ENCODE measurements at regions not wholly inside any gene's neighbourhood (a gene's known extent, or its start where the extent isn't known, plus 50 kb on each side); places are given as distances from the start of the nearest gene placed in this dataset.

DNA sequence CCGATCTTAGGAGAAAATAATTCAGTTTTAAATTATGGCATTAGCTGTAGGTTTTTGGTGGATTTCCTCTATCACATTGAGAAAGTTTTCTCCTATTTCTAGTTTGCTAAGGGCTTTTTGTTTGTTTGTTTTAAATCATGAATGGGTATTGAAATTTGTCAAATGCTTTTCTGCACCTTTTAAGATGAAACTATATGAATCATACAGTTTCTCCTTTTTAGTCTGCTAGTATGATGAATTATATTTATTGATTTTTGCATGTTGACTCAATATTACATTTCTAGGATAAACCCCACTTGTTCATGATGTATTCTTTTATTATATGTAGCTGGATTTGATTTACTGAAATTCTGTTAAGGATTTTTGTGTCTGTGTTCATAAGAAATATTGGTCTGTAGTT lies 70.3 kb upstream of the PIP4K2A start:
- TF ChIP-seq, protein P1, sequence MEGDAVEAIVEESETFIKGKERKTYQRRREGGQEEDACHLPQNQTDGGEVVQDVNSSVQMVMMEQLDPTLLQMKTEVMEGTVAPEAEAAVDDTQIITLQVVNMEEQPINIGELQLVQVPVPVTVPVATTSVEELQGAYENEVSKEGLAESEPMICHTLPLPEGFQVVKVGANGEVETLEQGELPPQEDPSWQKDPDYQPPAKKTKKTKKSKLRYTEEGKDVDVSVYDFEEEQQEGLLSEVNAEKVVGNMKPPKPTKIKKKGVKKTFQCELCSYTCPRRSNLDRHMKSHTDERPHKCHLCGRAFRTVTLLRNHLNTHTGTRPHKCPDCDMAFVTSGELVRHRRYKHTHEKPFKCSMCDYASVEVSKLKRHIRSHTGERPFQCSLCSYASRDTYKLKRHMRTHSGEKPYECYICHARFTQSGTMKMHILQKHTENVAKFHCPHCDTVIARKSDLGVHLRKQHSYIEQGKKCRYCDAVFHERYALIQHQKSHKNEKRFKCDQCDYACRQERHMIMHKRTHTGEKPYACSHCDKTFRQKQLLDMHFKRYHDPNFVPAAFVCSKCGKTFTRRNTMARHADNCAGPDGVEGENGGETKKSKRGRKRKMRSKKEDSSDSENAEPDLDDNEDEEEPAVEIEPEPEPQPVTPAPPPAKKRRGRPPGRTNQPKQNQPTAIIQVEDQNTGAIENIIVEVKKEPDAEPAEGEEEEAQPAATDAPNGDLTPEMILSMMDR (IDR thresholded peaks at IDR 0.05; ENCODE audit: poor library complexity) = no peak
- TF ChIP-seq EZH2phosphoT487 (IDR thresholded peaks at IDR 0.05; ENCODE audit: low read depth, severe bottlenecking, unreplicated experiment) = no peak
- TF ChIP-seq EZH2 (IDR thresholded peaks at IDR 0.05; ENCODE audit: borderline replicate concordance) = no peak
